ENCODE measurements at regions not wholly inside any gene's neighbourhood (a gene's known extent, or its start where the extent isn't known, plus 50 kb on each side); places are given as distances from the start of the nearest gene placed in this dataset.

DNA sequence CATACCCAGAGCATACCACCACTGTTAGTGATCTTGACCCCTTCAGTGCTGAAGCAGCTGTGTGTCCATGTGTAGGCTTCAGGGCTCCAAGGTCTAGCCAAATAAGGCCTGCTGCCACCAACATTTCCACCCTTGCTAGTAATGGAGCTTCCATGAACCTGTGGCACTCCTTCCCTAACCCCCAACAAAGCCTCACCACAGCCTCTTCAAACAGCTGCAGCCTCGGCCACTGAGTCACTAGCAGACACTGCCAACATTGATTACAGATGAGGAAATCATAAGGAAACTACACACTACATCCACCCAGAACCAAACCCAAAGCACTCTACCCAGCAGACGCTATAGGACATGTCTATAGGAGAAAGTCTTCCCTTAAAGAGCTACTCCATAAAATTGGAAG lies 610.7 kb downstream of the KCNJ2 start:
- no peak for TF ChIP-seq POLR2A (IDR thresholded peaks at IDR 0.05; ENCODE audit: low read depth, low read length)
- no peak for TF ChIP-seq POLR2AphosphoS5 (IDR thresholded peaks at IDR 0.05; ENCODE audit: low read depth, low read length)
- TF ChIP-seq TAF1 (IDR thresholded peaks at IDR 0.05; ENCODE audit: borderline replicate concordance, low read depth, low read length) = no peak
